Peyer's patch (tissue), 4 donors: ENCODE measurements at regions not wholly inside any gene's neighbourhood (a gene's known extent, or its start where the extent isn't known, plus 50 kb on each side); places are given as distances from the start of the nearest gene placed in this dataset.

Experiments
- POLR2A ChIP-seq, 2 donors: fragments of 450-650 bp; IDR thresholded peaks; one replicate each; pipeline ENCODE4 v1.5.1; 2017; ENCODE audit warnings: antibody characterized with exemption in 2 of 2, mild to moderate bottlenecking in 2 of 2, moderate library complexity in 2 of 2
- TF ChIP-seq, protein P1 (sequence below), 6 experiments: fragments of 450-650 bp in 4 of 6; fragments of 200-600 bp in 2 of 6; sonication (generic) in 1 of 6; IDR thresholded peaks; one replicate each; pipeline ENCODE4 v1.5.1; 2017 to 2019; ENCODE audit warnings: antibody characterized with exemption in 6 of 6, mild to moderate bottlenecking in 3 of 6, moderate library complexity in 1 of 6

DNA sequence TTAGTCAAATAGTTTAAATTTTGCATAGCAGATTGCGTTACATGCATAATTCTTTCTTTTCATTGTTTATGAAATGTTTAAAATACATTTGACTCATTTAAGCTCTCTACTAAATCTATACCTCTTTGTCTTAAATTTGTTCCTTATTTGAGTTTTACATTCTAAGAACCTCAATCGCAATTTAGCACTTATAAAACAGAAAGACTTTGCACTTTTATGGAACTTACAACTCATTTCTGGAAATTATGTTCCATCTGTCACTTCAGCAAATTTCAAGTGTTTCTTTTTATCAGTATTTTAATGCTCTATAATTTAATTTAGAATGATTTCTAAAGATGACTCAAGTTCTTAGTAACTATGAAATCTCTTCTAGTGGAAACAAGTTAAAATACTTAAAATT lies 1505.8 kb upstream of the SPRY2 start:
- TF ChIP-seq, protein P1, sequence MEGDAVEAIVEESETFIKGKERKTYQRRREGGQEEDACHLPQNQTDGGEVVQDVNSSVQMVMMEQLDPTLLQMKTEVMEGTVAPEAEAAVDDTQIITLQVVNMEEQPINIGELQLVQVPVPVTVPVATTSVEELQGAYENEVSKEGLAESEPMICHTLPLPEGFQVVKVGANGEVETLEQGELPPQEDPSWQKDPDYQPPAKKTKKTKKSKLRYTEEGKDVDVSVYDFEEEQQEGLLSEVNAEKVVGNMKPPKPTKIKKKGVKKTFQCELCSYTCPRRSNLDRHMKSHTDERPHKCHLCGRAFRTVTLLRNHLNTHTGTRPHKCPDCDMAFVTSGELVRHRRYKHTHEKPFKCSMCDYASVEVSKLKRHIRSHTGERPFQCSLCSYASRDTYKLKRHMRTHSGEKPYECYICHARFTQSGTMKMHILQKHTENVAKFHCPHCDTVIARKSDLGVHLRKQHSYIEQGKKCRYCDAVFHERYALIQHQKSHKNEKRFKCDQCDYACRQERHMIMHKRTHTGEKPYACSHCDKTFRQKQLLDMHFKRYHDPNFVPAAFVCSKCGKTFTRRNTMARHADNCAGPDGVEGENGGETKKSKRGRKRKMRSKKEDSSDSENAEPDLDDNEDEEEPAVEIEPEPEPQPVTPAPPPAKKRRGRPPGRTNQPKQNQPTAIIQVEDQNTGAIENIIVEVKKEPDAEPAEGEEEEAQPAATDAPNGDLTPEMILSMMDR (IDR thresholded peaks at IDR 0.05): no peak
- TF ChIP-seq POLR2A (IDR thresholded peaks at IDR 0.05): no peak
